ENCODE measurements at regions not wholly inside any gene's neighbourhood (a gene's known extent, or its start where the extent isn't known, plus 50 kb on each side); places are given as distances from the start of the nearest gene placed in this dataset.

DNA sequence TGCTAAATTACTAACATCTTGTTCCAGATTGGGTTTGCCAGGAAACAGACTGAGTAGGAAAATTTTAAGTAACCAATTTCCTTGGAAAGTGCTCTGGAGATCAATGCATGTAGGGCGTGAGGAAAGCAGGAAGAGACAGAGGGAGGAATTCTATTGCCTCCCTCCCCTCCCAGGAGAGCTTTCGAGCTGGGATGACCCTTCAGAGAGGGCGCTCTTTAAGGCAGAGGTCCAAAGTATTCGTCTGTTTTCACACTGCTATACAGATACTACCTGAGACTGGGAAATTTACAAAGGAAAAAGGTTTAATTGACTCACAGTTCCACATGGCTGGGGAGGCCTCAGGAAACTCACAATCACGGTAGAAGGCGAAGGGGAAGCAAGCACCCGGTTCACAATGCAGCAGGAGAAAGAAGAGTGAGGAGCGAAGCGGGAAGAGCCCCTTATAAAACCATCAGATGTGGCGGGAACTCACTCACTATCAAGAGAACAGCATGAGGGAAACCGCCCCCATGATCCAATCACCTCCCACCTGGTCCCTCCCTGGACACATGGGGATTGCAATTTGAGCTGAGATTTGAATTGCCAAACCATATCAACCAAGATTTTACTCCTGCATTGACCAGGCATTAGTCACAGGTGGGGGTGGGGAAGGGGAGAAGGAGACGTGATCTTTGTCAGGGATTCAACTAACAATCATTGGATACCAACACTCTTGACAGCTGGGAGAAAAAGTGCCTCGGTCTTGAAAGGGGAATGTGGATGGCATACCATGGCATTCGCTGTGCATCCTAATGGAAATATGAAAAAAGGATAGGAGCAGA, 63.8 kb downstream of the SLITRK2 start:
- H3K4me3 Mint-ChIP-seq (ENCODE audit: low read depth, unreplicated experiment), result no peak overlapping the region
- TF ChIP-seq, protein P1, sequence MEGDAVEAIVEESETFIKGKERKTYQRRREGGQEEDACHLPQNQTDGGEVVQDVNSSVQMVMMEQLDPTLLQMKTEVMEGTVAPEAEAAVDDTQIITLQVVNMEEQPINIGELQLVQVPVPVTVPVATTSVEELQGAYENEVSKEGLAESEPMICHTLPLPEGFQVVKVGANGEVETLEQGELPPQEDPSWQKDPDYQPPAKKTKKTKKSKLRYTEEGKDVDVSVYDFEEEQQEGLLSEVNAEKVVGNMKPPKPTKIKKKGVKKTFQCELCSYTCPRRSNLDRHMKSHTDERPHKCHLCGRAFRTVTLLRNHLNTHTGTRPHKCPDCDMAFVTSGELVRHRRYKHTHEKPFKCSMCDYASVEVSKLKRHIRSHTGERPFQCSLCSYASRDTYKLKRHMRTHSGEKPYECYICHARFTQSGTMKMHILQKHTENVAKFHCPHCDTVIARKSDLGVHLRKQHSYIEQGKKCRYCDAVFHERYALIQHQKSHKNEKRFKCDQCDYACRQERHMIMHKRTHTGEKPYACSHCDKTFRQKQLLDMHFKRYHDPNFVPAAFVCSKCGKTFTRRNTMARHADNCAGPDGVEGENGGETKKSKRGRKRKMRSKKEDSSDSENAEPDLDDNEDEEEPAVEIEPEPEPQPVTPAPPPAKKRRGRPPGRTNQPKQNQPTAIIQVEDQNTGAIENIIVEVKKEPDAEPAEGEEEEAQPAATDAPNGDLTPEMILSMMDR (IDR thresholded peaks at IDR 0.05; ENCODE audit: unreplicated experiment), result no peak
- DNase-seq, result no peak
- no peaks in the 10 kb centered on the region for H3K36me3 Mint-ChIP-seq (ENCODE audit: insufficient read depth, unreplicated experiment)
- no peaks in the 10 kb centered on the region for H3K27me3 Mint-ChIP-seq (ENCODE audit: unreplicated experiment)
- CTCF ChIA-PET, result no interaction called here
- intact Hi-C loops (cut with micrococcal nuclease; ENCODE audit: unreplicated experiment), result no loop called here
- no TSS peak for BruUV-seq (replicated peaks)
- H3K27ac Mint-ChIP-seq (ENCODE audit: unreplicated experiment), result no peak overlapping the region
- H3K4me1 Mint-ChIP-seq (ENCODE audit: low read depth, unreplicated experiment), result no peaks in the 10 kb centered on the region
- peaks cover 5% of the 10 kb centered on the region for H3K9me3 Mint-ChIP-seq (ENCODE audit: low read depth, unreplicated experiment)

DNA sequence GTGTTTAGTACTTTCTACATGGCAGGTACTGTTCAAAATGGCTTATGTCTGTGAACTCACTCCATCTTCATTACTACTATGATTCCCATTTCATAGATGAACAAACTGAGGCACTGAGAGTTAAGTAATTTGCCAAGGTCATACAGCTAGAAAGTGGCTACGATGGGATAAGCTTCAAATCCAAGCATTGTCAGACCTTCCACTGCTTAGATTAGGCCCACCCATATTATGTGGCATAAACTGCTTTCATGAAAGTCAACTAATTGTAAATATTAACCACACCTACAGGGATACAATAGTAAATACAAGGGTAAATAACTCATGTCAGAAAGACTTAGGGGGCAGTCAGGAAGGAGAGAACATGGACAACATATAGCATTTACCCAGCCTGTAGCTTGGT, 68.8 kb downstream of the SLITRK2 start:
- Mint-ChIP-seq H3K9me3 (ENCODE audit: low read depth, unreplicated experiment) (peaks cover 9% of the 10 kb centered on the region), H3K4me3 (ENCODE audit: low read depth, unreplicated experiment) (no peak overlapping the region), H3K36me3 (ENCODE audit: insufficient read depth, unreplicated experiment) (no peaks in the 10 kb centered on the region), H3K27ac (ENCODE audit: unreplicated experiment) (no peak overlapping the region), H3K27me3 (ENCODE audit: unreplicated experiment) (no peaks in the 10 kb centered on the region), H3K4me1 (ENCODE audit: low read depth, unreplicated experiment) (no peaks in the 10 kb centered on the region)
- intact Hi-C loops (cut with micrococcal nuclease; ENCODE audit: unreplicated experiment), result no loop called here
- no TSS peak for BruUV-seq (replicated peaks)
- TF ChIP-seq, protein P1 (IDR thresholded peaks at IDR 0.05; ENCODE audit: unreplicated experiment), result no peak
- no peak for DNase-seq
- CTCF ChIA-PET, result no interaction called here

DNA sequence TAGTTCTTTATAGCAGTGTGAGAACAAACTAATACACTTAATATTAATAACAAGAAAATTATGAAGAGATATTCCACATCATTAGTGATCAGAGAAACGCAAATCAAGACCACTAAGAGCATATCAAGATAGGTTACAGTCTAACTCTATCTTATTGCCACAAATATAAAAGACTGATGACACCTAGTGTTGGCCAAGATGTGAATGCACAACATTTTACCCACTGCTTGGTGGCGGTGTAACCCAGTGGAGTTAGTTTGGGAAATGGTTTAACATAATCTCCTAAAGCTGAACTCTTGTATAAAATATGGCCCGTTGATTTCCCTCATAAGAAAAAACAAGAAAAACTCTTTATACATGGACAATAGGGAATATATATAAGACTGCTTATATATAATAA, 92.4 kb downstream of the SLITRK2 start:
- intact Hi-C loops (cut with micrococcal nuclease; ENCODE audit: unreplicated experiment), result no loop called here
- no peaks in the 10 kb centered on the region for H3K4me1 Mint-ChIP-seq (ENCODE audit: low read depth, unreplicated experiment)
- H3K36me3 Mint-ChIP-seq (ENCODE audit: insufficient read depth, unreplicated experiment), result no peaks in the 10 kb centered on the region
- no peaks in the 10 kb centered on the region for H3K27me3 Mint-ChIP-seq (ENCODE audit: unreplicated experiment)
- peaks cover 2% of the 10 kb centered on the region for H3K9me3 Mint-ChIP-seq (ENCODE audit: low read depth, unreplicated experiment)
- BruUV-seq (replicated peaks), result no TSS peak
- CTCF ChIA-PET, result no interaction called here
- DNase-seq, result no peak
- TF ChIP-seq, protein P1 (IDR thresholded peaks at IDR 0.05; ENCODE audit: unreplicated experiment), result no peak
- no peak overlapping the region for H3K27ac Mint-ChIP-seq (ENCODE audit: unreplicated experiment)
- H3K4me3 Mint-ChIP-seq (ENCODE audit: low read depth, unreplicated experiment), result no peak overlapping the region

DNA sequence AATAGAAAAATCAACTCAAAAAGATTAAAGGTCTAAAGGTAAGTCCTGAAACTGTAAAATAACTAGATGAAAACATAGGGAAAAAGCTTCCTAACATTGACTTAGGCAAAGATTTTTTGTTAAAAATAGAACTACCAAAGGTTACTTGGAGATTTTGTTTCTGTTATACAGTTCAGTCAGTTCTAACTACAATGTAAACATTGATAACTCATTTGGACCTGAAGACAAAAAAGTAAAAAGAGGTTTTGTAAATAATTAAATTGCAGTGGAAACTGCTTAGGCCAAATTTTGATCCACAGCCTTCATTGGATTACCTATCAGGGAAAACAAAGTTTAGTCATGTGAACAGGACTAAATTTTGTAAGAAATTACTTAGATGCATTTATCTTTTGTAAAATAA, 101.8 kb downstream of the SLITRK2 start:
- Mint-ChIP-seq H3K4me3 (ENCODE audit: low read depth, unreplicated experiment) (no peak overlapping the region), H3K27ac (ENCODE audit: unreplicated experiment) (no peak overlapping the region), H3K4me1 (ENCODE audit: low read depth, unreplicated experiment) (no peaks in the 10 kb centered on the region), H3K36me3 (ENCODE audit: insufficient read depth, unreplicated experiment) (no peaks in the 10 kb centered on the region), H3K27me3 (ENCODE audit: unreplicated experiment) (no peaks in the 10 kb centered on the region), H3K9me3 (ENCODE audit: low read depth, unreplicated experiment) (peaks cover 5% of the 10 kb centered on the region)
- intact Hi-C loops (cut with micrococcal nuclease; ENCODE audit: unreplicated experiment), result no loop called here
- CTCF ChIA-PET, result no interaction called here
- no peak for DNase-seq
- no TSS peak for BruUV-seq (replicated peaks)
- TF ChIP-seq, protein P1 (IDR thresholded peaks at IDR 0.05; ENCODE audit: unreplicated experiment), result no peak
